OCI-LY3 (cell line): ENCODE measurements at regions not wholly inside any gene's neighbourhood (a gene's known extent, or its start where the extent isn't known, plus 50 kb on each side); places are given as distances from the start of the nearest gene placed in this dataset.

Experiments
- H2AFZ ChIP-seq: fragments of 200-600, 300-600 bp; shearing (Covaris generic); 2 replicates; pipeline ENCODE4 v1.6.0; 2014; ENCODE audit warnings: antibody characterized with exemption, low read depth, low read length
- H3K27ac ChIP-seq: fragments of 200-600, 300-600 bp; sonication (generic); 2 replicates; pipeline ENCODE4 v1.5.1; 2014; ENCODE audit warnings: mild to moderate bottlenecking, low read length, moderate library complexity, mixed read lengths
- H3K27me3 ChIP-seq: fragments of 200-600, 300-600 bp; sonication (generic); 2 replicates; pipeline ENCODE4 v1.6.1; 2014; ENCODE audit warnings: low read depth, low read length, mixed read lengths
- H3K36me3 ChIP-seq: fragments of 200-600, 300-600 bp; sonication (generic); replicated peaks from 2 replicates; pipeline ENCODE3; 2014; ENCODE audit warnings: low read depth, low read length, mixed read lengths
- H3K4me1 ChIP-seq: fragments of 300-600, 200-600 bp; sonication (generic); 2 replicates; pipeline ENCODE4 v1.6.1; 2014; ENCODE audit warnings: low read length, mixed read lengths
- H3K4me2 ChIP-seq: fragments of 200-600, 300-600 bp; sonication (generic); 2 replicates; pipeline ENCODE4 v1.6.1; 2014; ENCODE audit warnings: low read length, mixed read lengths
- H3K4me3 ChIP-seq: fragments of 300-600, 200-600 bp; sonication (generic); 2 replicates; pipeline ENCODE4 v1.5.1; 2014; ENCODE audit warnings: antibody characterized with exemption, mild to moderate bottlenecking, low read length, moderate library complexity
- H3K79me2 ChIP-seq: fragments of 300-600, 200-600 bp; shearing (Covaris generic); 2 replicates; pipeline ENCODE4 v1.6.1; 2014; ENCODE audit warnings: mild to moderate bottlenecking, low read length, mixed read lengths
- H3K9ac ChIP-seq: fragments of 300-600, 200-600 bp; shearing (Covaris generic); 2 replicates; pipeline ENCODE4 v1.6.0; 2014; ENCODE audit warnings: mild to moderate bottlenecking, low read length, moderate library complexity
- H3K9me3 ChIP-seq: fragments of 200-600, 300-600 bp; shearing (Covaris generic); 2 replicates; pipeline ENCODE4 v1.6.1; 2014; ENCODE audit warnings: low read length, mixed read lengths; ENCODE audit not compliant: insufficient read depth
- H4K20me1 ChIP-seq: fragments of 200-600, 300-600 bp; sonication (generic); 2 replicates; pipeline ENCODE4 v1.6.1; 2016; ENCODE audit warnings: low read length, mixed read lengths; ENCODE audit not compliant: insufficient read depth
- EZH2phosphoT487 ChIP-seq: fragments of 200-600 bp; shearing (Covaris generic); IDR thresholded peaks from 2 replicates; pipeline ENCODE4 v1.6.1; 2018; ENCODE audit warnings: antibody characterized with exemption, mixed run types, low read depth
- TF ChIP-seq, protein P1 (sequence below): fragments of 200-600, 300-600 bp; sonication (generic); IDR thresholded peaks from 2 replicates; pipeline ENCODE4 v1.5.1; 2014; ENCODE audit warnings: antibody characterized with exemption, low read length, low read depth

GRCh38 chr3:187799942-187800641 is 54.8 kb upstream of the BCL6 start:
- Histone ChIP-seq H2AFZ (no peak overlapping the region), H3K79me2 (no peaks in the 10 kb centered on the region), H3K27ac (peak overlapping the region; percentile 50)

GRCh38 chr3:187801152-187801551 is 55.9 kb upstream of the BCL6 start:
- Histone ChIP-seq H3K79me2 (no peaks in the 10 kb centered on the region), H2AFZ (no peak overlapping the region), H3K9ac (no peak overlapping the region), H3K36me3 (peaks cover 13% of the 10 kb centered on the region), H3K27ac (no peak overlapping the region), H3K9me3 (peaks cover 8% of the 10 kb centered on the region; the same call in 1 of the 2 replicates), H4K20me1 (no peaks in the 10 kb centered on the region), H3K27me3 (0 out of 2 replicates have a peak, but pooled peaks cover 3% of the 10 kb centered on the region), H3K4me2 (no peak overlapping the region), H3K4me3 (no peak overlapping the region), H3K4me1 (peaks cover 79% of the 10 kb centered on the region)
- TF ChIP-seq EZH2phosphoT487: no peak
- TF ChIP-seq, protein P1, sequence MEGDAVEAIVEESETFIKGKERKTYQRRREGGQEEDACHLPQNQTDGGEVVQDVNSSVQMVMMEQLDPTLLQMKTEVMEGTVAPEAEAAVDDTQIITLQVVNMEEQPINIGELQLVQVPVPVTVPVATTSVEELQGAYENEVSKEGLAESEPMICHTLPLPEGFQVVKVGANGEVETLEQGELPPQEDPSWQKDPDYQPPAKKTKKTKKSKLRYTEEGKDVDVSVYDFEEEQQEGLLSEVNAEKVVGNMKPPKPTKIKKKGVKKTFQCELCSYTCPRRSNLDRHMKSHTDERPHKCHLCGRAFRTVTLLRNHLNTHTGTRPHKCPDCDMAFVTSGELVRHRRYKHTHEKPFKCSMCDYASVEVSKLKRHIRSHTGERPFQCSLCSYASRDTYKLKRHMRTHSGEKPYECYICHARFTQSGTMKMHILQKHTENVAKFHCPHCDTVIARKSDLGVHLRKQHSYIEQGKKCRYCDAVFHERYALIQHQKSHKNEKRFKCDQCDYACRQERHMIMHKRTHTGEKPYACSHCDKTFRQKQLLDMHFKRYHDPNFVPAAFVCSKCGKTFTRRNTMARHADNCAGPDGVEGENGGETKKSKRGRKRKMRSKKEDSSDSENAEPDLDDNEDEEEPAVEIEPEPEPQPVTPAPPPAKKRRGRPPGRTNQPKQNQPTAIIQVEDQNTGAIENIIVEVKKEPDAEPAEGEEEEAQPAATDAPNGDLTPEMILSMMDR: no peak

More at GRCh38 chr3:187799942-187800641, 54.8 kb upstream of the BCL6 start:
- Histone ChIP-seq H3K27me3 (0 out of 2 replicates have a peak, but pooled peaks cover 4% of the 10 kb centered on the region), H3K4me2 (peak overlapping the region; percentile 55), H3K4me1 (peaks cover 72% of the 10 kb centered on the region), H3K9me3 (no peaks in the 10 kb centered on the region), H4K20me1 (no peaks in the 10 kb centered on the region), H3K9ac (peak overlapping the region; percentile 25; the same call in 1 of the 2 replicates), H3K4me3 (peak overlapping the region; percentile 19), H3K36me3 (peaks cover 3% of the 10 kb centered on the region)
- TF ChIP-seq EZH2phosphoT487: no peak
- TF ChIP-seq, protein P1: no peak

- H4K20me1 ChIP-seq: no peaks in the 10 kb centered on the region
- H3K9ac ChIP-seq: no peak overlapping the region
- H3K4me1 ChIP-seq: peaks cover 85% of the 10 kb centered on the region
- peaks cover 10% of the 10 kb centered on the region; the same call in 1 of the 2 replicates for H3K9me3 ChIP-seq
- no peak overlapping the region for H2AFZ ChIP-seq
- no peaks in the 10 kb centered on the region for H3K27me3 ChIP-seq
- H3K27ac ChIP-seq: peak overlapping the region; percentile 56
- TF ChIP-seq, protein P1: no peak
- TF ChIP-seq EZH2phosphoT487: no peak
- H3K36me3 ChIP-seq: peaks cover 14% of the 10 kb centered on the region
- H3K4me2 ChIP-seq: peak overlapping the region; percentile 79
- H3K79me2 ChIP-seq: no peaks in the 10 kb centered on the region
- peak overlapping the region; percentile 61 for H3K4me3 ChIP-seq
Measured at GRCh38 chr3:187802203-187802927, 57.1 kb upstream of the BCL6 start.

GRCh38 chr3:187802928-187803259 is 57.6 kb upstream of the BCL6 start:
- H3K4me3 ChIP-seq: peak overlapping the region; percentile 61
- peak overlapping the region; percentile 79 for H3K4me2 ChIP-seq
- H4K20me1 ChIP-seq: no peaks in the 10 kb centered on the region
- peaks cover 14% of the 10 kb centered on the region for H3K36me3 ChIP-seq
- peaks cover 10% of the 10 kb centered on the region; the same call in 1 of the 2 replicates for H3K9me3 ChIP-seq
- peak overlapping the region; percentile 50; the same call in 1 of the 2 replicates for H3K9ac ChIP-seq
- no peak overlapping the region for H2AFZ ChIP-seq
- H3K27ac ChIP-seq: peak overlapping the region; percentile 56
- no peaks in the 10 kb centered on the region for H3K27me3 ChIP-seq
- TF ChIP-seq EZH2phosphoT487: no peak
- TF ChIP-seq, protein P1: no peak
- peaks cover 86% of the 10 kb centered on the region for H3K4me1 ChIP-seq
- H3K79me2 ChIP-seq: no peaks in the 10 kb centered on the region
